ENCODE measurements at regions not wholly inside any gene's neighbourhood (a gene's known extent, or its start where the extent isn't known, plus 50 kb on each side); places are given as distances from the start of the nearest gene placed in this dataset.

DNA sequence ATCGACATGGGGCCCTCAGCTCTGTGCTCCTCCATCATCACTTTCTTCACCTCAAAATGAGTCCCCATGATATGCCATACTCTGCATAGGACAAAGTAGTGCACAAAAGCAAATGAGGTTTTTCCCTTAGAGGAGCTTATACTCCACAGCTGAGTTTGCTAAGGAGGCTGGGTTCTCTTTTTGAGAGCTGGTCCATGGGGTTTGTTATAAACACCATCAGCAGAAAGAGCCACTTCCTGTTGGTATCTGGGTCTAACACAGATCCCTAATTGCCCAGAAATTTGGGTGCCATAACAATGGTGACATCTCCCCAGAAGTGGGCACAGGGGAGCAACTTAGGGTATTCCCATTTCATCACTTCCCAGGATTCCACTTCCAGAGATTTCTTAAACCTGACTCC, 395.7 kb downstream of the FOXO1 start:
- TF ChIP-seq, protein P1, sequence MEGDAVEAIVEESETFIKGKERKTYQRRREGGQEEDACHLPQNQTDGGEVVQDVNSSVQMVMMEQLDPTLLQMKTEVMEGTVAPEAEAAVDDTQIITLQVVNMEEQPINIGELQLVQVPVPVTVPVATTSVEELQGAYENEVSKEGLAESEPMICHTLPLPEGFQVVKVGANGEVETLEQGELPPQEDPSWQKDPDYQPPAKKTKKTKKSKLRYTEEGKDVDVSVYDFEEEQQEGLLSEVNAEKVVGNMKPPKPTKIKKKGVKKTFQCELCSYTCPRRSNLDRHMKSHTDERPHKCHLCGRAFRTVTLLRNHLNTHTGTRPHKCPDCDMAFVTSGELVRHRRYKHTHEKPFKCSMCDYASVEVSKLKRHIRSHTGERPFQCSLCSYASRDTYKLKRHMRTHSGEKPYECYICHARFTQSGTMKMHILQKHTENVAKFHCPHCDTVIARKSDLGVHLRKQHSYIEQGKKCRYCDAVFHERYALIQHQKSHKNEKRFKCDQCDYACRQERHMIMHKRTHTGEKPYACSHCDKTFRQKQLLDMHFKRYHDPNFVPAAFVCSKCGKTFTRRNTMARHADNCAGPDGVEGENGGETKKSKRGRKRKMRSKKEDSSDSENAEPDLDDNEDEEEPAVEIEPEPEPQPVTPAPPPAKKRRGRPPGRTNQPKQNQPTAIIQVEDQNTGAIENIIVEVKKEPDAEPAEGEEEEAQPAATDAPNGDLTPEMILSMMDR (IDR thresholded peaks at IDR 0.05) = no peak
- no peak for TF ChIP-seq POLR2AphosphoS5 (IDR thresholded peaks at IDR 0.05)
- no peak for TF ChIP-seq POLR2A (IDR thresholded peaks at IDR 0.05)
- no peak for TF ChIP-seq EP300 (IDR thresholded peaks at IDR 0.05)
